GM18861 (cell line): ENCODE measurements at regions not wholly inside any gene's neighbourhood (a gene's known extent, or its start where the extent isn't known, plus 50 kb on each side); places are given as distances from the start of the nearest gene placed in this dataset.

Experiments
- ATAC-seq: cut with Tn5 transposase; IDR thresholded peaks from one replicate; pipeline ENCODE4 v1.9.1; 2021; ENCODE audit not compliant: unreplicated experiment

GRCh38 chr5:82349652-82350051, 71.5 kb upstream of the RPS23 start:
- ATAC-seq: no peak

DNA sequence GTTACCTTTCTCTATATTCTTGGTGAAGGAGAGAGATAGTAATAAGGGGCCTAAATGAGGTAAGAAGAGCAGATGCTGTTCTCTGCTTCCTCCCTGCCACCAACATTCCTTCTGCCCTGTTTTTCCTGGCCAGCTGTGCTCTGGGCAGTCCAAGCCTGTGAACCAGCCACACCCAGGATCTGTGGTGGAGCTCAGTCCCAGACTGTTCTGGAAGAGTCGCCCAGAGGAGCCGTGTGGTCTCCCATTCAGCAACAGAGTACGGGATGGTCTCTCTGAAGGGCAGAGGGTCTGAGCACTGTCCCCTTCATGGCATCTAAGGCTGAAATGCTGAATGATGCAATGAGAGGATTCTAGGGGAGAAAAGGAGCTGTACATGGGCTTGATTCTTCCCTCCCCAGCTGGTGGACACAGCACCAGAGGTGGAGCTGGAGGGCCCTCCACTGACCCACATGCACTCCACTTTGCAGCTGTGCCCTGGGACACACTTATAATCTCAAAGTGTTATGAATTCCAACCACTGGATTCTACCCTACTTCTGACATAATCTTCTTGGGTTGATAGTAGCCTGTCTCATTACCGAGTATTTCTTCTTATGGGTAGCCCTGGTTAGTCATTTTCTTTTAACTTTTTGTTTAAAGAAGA, 70.8 kb upstream of the RPS23 start:
- no peak for ATAC-seq

DNA sequence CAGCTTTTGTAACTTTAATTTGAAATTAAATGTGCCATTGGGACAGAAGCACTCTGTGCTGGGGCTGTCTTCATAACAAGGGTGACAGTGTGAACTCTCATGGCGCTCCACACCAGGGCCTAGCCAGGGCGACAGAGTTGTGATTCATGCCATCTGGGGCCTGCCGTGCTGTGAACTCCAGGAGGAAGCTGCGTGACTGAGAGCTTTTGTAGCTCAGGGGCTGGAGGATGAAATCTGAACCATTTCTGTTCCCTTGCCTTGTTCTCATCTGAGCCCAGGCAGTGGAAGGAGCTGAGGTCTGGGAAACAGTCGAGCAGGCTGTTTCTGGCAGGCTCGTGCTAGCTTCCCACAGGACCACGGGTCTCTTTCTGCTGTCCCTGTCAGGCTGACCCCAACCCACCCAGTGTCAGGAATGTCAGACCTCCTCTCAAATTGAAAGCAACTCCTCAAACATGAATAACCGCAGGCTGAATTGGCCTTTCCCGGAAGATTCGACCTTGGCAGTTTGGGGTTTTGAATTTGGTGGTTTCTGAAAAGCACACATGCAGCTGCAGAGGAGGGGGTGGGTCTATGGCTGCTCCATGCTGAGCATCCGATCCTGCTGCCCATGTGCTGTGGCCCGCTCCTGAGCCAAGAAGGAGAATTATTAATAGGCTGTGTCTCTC, 69.2 kb upstream of the RPS23 start:
- no peak for ATAC-seq

- no peak for ATAC-seq
Measured at GRCh38 chr5:82346399-82347165, 68.4 kb upstream of the RPS23 start.

DNA sequence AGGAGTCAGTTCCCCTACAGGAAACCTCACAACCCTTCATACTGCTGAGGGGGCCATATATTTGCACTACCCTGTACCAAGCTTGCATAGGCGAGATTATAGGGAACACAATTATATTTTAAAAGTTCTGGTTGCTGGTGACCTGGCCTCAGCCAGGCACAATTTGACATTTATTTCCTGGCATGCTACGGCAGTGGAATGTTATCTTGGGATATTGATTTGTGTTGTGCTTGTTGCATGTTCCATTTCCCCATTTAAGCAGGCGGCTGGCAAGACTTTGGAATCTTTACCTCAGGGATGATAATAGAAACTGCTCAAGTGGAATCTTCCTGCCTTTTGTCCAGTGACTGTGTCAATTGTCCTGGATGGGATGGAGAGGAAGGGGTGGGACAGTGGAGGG, 67.0 kb upstream of the RPS23 start:
- no peak for ATAC-seq

GRCh38 chr5:82341325-82341724, 63.2 kb upstream of the RPS23 start:
- no peak for ATAC-seq

DNA sequence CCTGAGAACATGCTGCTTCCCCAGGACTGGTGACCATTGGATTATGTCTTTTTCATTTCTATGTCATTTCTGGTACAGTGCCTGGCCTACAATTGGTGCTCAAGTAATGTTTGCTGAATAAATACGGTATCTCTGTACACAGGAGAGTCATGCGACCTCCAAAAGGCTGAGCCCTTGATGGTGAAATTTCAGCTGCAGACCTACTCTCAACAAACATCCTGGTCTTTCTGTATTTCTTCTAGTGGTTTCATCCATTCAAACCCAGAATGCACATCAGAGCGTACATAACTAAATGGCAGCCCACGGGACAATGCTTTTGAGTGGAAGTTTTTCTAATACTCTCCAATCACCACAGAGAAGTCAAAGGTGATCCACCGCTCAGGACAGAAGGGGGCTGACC, 62.6 kb upstream of the RPS23 start:
- no peak for ATAC-seq

- ATAC-seq: no peak
Measured at GRCh38 chr5:82339792-82340191, 61.6 kb upstream of the RPS23 start.

DNA sequence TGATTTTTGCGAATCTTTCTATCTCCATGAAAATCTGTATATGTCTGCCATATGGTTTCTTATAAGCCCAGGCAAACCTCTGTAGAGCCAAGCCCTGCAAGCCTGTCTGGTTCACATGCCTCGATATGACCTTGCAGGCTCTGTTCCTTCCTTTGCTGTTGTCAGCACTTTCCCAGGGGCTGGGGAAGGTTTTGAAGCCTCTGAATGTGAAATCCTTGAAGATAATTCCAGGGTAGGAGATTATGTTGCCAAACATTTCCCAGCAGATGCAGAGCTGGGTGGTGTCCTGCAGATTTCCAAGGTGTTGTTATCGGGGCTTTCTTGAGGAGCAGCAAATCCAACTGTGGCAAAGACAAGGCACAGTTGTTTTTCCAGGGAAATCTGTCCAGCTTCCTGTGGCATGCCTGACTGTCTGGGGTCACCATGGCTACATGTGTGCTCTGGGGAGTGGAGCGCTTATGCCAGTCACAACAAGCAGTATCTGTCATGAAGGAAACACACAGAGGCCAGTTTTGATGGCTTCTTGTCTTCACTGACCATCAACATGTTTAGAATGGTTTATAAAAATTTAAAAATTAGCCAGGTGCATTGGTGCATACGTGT, 60.7 kb upstream of the RPS23 start:
- no peak for ATAC-seq

- no peak for ATAC-seq
Measured at GRCh38 chr5:82336959-82337351, 58.8 kb upstream of the RPS23 start.

DNA sequence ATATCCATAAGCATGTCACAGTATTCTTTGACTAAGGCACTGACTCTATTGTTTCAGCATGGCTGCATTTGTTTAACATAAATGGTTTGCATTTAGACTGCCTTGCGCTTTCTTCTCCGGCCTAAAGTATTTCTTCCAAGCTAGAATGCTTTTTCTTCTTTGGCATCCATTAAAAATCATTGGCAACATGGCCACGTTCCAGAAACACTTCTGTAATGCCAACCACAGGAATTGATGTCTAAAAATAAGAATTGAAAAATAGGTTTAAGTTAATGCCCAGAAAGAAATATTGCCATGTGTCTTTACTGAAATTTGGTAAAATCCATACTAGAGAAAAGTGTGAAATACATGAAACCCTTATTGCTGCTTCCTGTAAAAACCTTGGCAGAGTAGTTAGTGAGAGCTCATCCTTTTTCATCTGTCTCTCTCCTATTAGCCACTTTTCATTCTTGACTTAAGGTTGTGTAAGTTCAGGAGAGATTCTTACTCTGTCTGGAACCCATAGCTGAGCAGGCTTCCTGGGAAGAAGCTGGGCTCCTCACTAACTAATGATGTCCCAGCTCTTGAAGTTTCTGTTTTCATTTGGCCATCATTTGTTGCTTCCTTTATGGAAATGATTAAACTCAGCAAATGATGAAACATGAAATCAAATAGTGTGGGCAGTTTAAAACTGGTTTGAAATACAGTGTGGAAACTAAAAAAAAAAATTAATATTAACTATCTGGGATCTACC, 58.2 kb upstream of the RPS23 start:
- no peak for ATAC-seq

- ATAC-seq: no peak
Measured at GRCh38 chr5:82335806-82336205, 57.7 kb upstream of the RPS23 start.

- no peak for ATAC-seq
Measured at GRCh38 chr5:82334856-82335255, 56.7 kb upstream of the RPS23 start.

GRCh38 chr5:82334085-82334692, 56.0 kb upstream of the RPS23 start:
- no peak for ATAC-seq

DNA sequence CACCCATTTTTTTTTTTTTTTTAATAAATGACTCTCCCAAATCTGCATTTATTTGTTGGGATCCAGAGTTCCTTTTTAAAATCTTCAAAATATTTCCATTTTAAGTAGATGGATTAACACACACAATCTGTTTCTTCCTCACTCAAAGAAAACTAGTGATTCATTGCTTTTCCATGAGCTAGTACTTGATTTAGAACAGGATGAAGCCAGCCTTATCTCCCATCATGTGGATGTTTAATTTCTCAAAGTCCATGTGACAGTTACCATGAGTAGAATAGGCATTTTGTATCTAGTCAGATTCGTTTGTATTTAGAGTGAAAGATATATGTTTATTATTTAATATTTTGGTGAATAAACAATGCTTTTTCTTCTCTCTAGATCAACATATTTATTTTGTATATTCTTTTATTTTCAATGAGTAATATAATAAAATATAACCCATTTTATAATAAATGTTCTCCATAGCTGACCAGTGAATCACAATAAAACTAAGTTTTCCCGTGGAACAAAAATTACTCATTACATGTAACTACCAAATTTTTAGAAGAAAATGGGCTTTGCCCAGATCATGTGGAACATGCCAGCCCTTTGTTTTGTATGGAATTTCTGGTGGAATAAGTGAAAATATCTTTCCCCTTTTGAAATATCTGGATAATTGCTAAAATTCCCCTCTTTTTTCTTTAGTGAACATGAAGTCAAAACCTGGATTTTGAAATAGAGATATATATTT, 54.9 kb upstream of the RPS23 start:
- ATAC-seq: no peak

DNA sequence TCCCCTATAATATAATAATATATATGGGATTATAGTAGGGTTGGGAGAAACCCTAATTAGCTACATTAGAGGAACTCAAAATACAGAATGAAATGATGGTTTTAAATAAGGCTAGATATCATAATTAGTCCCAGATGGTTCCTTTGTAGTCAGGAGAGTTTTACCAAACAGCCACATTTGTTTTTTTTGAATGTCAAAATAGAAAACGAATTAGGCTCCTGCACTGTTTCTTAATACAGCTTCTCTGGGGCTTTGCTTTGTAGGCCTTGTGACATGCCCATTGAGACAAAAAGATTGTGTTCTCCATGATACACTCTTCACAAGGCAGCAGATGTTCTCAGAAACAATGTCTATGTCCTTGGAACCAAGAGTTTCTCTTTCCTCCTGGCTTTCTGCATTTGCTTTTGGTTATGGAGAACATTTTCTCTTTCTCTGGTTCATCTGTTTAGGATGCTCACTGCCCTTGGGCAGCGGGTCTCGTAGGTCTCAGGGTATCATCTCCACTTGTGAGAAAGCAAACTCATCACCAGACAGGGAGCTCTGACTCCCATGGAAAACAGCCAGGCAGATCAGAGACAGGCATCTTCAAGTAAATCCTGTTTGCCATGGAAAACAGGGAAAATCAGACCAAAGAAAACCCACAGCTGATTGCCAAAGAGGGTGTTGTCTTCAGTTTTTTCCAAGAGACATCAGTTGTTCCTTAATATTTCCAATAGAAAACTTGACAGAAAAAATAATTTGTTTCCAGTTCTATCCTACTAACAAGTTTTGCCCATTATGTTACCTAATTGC, 54.1 kb upstream of the RPS23 start:
- no peak for ATAC-seq

DNA sequence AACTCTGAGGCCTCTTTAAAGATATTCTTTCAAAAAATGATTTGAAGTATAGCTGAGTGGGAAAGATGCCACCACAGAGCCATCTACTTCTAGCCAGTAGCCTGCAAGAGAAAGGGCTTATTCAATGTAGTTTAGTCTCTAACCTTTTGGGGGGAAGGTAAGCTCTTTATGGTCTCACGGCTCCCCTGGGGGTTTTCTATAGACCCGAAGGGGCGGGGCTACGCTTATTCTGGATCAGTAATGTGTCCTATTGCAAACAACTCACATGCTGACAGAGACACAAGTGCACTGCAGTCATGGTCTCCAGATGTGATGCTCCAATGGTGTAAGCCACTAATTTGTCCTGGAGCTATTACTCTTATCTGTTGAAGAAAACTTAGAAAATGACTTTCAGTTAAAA, 53.4 kb upstream of the RPS23 start:
- ATAC-seq: no peak

DNA sequence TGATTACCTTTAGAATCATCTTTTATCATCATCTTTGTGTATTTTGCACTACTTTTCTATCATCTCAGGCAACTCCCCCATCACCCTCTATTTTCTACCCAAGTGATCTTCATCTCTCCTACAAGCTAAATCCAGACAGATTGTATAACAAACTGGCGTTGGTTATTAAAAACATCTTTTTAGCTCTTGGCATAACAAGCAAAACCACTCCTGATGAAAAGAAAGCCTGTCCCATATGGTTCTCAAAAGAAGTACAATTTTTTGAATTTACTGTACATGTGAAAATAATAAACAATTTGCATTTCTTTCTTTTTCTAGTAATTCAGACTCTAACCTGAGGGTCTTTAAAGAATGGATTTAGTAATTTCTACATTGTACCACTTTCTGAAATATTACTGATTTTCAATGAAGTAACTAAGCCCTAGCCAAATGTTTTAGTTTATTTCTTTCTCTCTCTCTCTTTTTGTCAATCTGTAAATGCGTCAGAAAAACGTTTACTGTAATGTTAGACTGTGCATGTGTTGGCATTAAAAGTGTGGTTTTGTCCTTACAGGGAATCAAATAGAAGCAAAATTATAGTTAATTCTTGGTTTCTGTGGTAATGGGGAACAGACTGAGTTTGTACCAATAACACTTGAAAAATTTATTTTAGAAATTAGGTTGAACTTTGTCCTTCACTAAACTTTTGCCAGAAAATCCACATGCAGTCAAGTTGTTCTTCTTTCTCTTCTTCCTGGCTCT, 52.5 kb upstream of the RPS23 start:
- no peak for ATAC-seq

DNA sequence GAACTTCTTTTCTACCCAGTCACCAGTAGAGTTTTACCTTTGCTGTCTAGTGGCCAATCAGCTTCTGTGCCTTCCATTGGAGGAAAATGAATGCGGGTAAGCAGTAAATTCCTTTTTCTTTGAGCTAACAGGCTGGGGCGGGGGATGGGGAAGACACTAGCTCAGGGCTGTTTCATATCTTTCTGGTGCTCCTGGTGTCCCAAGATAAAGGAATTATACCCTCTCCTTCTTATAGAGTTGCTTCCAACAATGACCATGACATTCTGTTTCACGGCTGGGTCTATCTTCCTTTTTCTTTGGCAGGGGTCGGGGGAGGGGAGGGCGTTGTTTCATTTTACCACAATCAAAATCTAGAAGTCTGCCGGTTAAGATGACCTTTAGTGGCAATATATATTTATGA, 51.2 kb upstream of the RPS23 start:
- no peak for ATAC-seq
